Fibroblast of the aortic adventitia (primary cell): ENCODE measurements at regions not wholly inside any gene's neighbourhood (a gene's known extent, or its start where the extent isn't known, plus 50 kb on each side); places are given as distances from the start of the nearest gene placed in this dataset.

ENCODE experiments used
- DNase-seq: peaks from one replicate; pipeline ENCODE4 v3.0.0-alpha.2; 2010; ENCODE audit warnings: low read depth
- H3K4me3 ChIP-seq: 2 replicates; pipeline ENCODE4 v1.5.1; 2011; ENCODE audit warnings: low read depth, mild to moderate bottlenecking, control low read depth, low read length, moderate library complexity
- CTCF ChIP-seq: IDR thresholded peaks from 2 replicates; pipeline ENCODE4 v1.5.1; 2011; ENCODE audit warnings: mild to moderate bottlenecking, low read length, control low read depth, inconsistent platforms; ENCODE audit not compliant: insufficient read depth

GRCh38 chr13:59121507-59121906, 1042.2 kb downstream of the DIAPH3 start:
- no peak for TF ChIP-seq CTCF
- H3K4me3 ChIP-seq: no peak overlapping the region
- no peak for DNase-seq

- no peak for DNase-seq
- no peak for TF ChIP-seq CTCF
- no peak overlapping the region for H3K4me3 ChIP-seq
These were observed 1037.3 kb downstream of the DIAPH3 start for GRCh38 chr13:59126474-59126873.

- TF ChIP-seq CTCF: no peak
- DNase-seq: no peak
- H3K4me3 ChIP-seq: no peak overlapping the region
These were observed 1029.8 kb downstream of the DIAPH3 start for GRCh38 chr13:59133903-59134302.

- TF ChIP-seq CTCF: no peak
- H3K4me3 ChIP-seq: no peak overlapping the region
- peak; percentile 68 for DNase-seq
These were observed 1019.0 kb downstream of the DIAPH3 start for GRCh38 chr13:59144700-59145099.

GRCh38 chr13:59145381-59145780, 1018.3 kb downstream of the DIAPH3 start:
- no peak for DNase-seq
- TF ChIP-seq CTCF: no peak

GRCh38 chr13:59157181-59157580, 1006.5 kb downstream of the DIAPH3 start:
- no peak for DNase-seq
- H3K4me3 ChIP-seq: no peak overlapping the region
- no peak for TF ChIP-seq CTCF

More at GRCh38 chr13:59145381-59145780, 1018.3 kb downstream of the DIAPH3 start:
- no peak overlapping the region for H3K4me3 ChIP-seq

GRCh38 chr13:59166174-59166573, 997.6 kb downstream of the DIAPH3 start:
- no peak overlapping the region for H3K4me3 ChIP-seq
- no peak for TF ChIP-seq CTCF
- no peak for DNase-seq
